Smooth muscle cell (in vitro differentiated cells): ENCODE measurements at regions not wholly inside any gene's neighbourhood (a gene's known extent, or its start where the extent isn't known, plus 50 kb on each side); places are given as distances from the start of the nearest gene placed in this dataset.
"Not testable (repeated sequence)": the region's sequence is repeated elsewhere in the genome, so short reads cannot be mapped to it uniquely, and the experiment has no call there.

ENCODE experiments used
- DNase-seq: peaks from one replicate; lab custom pipeline; 2025; ENCODE audit not compliant: unreplicated experiment; lab: John Stamatoyannopoulos, UW
- H2AFZ ChIP-seq: fragments of 200-600 bp; sonication (generic); 2 replicates; pipeline ENCODE4 v1.6.0; 2016; ENCODE audit warnings: antibody characterized with exemption, low read depth, mild to moderate bottlenecking
- H3F3A ChIP-seq: fragments of 200-600 bp; sonication (generic); 2 replicates; pipeline ENCODE4 v1.6.0; 2017; ENCODE audit warnings: antibody characterized with exemption, low read depth
- H3K27ac ChIP-seq: fragments of 200-600 bp; sonication (generic); 2 replicates; pipeline ENCODE4 v1.5.1; 2016; ENCODE audit warnings: low read depth, mild to moderate bottlenecking
- H3K27me3 ChIP-seq: fragments of 200-600 bp; sonication (generic); 2 replicates; pipeline ENCODE4 v1.6.1; 2016; ENCODE audit warnings: low read depth, mild to moderate bottlenecking
- H3K36me3 ChIP-seq: fragments of 200-600 bp; sonication (generic); 2 replicates; pipeline ENCODE4 v1.5.1; 2016; ENCODE audit warnings: low read depth
- H3K4me1 ChIP-seq: fragments of 200-600 bp; sonication (generic); 2 replicates; pipeline ENCODE4 v1.5.1; 2016; ENCODE audit warnings: low read depth
- H3K4me2 ChIP-seq: fragments of 200-600 bp; sonication (generic); 2 replicates; pipeline ENCODE4 v1.6.0; 2016; ENCODE audit warnings: mild to moderate bottlenecking
- H3K4me3 ChIP-seq: fragments of 200-600 bp; sonication (generic); 2 replicates; pipeline ENCODE4 v1.5.1; 2016; ENCODE audit warnings: mild to moderate bottlenecking
- H3K79me2 ChIP-seq: fragments of 200-600 bp; sonication (generic); 2 replicates; pipeline ENCODE4 v1.6.0; 2016; ENCODE audit warnings: low read depth, mild to moderate bottlenecking
- H3K9ac ChIP-seq: fragments of 200-600 bp; sonication (generic); 2 replicates; pipeline ENCODE4 v1.6.0; 2016; ENCODE audit warnings: low read depth
- H3K9me3 ChIP-seq: fragments of 200-600 bp; sonication (generic); replicated peaks from 2 replicates; pipeline ENCODE4 v1.5.1; 2016; ENCODE audit warnings: low read depth
- H4K20me1 ChIP-seq: fragments of 200-600 bp; sonication (generic); 2 replicates; pipeline ENCODE4 v1.6.0; 2016; ENCODE audit warnings: low read depth
- CTCF ChIP-seq: fragments of 200-600 bp; sonication (generic); IDR thresholded peaks from 2 replicates; pipeline ENCODE4 v1.5.1; 2017; ENCODE audit warnings: borderline replicate concordance, mild to moderate bottlenecking, antibody characterized with exemption; ENCODE audit not compliant: insufficient read depth, poor library complexity, severe bottlenecking
- WGBS: methylation state at CpG from one replicate; pipeline ENCODE4 v1.1.7; 2016; ENCODE audit warnings: low lambda C conversion rate; 5-methylcytosine and 5-hydroxymethylcytosine counted together

GRCh38 chr5:123937230-123937629 lies 425.3 kb downstream of the CSNK1G3 start:
- Histone ChIP-seq H4K20me1 (no peaks in the 10 kb centered on the region), H3K4me3 (no peak overlapping the region), H3K4me2 (no peak overlapping the region), H3K9ac (no peak overlapping the region), H3K4me1 (no peaks in the 10 kb centered on the region), H3K9me3 (peaks cover 9% of the 10 kb centered on the region), H3K27ac (no peak overlapping the region), H3K36me3 (no peaks in the 10 kb centered on the region), H2AFZ (no peak overlapping the region), H3F3A (no peaks in the 10 kb centered on the region), H3K79me2 (no peaks in the 10 kb centered on the region), H3K27me3 (no peaks in the 10 kb centered on the region)
- peak; percentile 33 for TF ChIP-seq CTCF
- no peak for DNase-seq
- WGBS, result 70% methylated on average over 6 of the region's 6 CpGs

GRCh38 chr5:123936548-123936947 lies 424.6 kb downstream of the CSNK1G3 start:
- Histone ChIP-seq H2AFZ (no peak overlapping the region), H4K20me1 (no peaks in the 10 kb centered on the region), H3K4me2 (no peak overlapping the region), H3K9me3 (peaks cover 9% of the 10 kb centered on the region), H3F3A (no peaks in the 10 kb centered on the region), H3K27me3 (no peaks in the 10 kb centered on the region), H3K9ac (no peak overlapping the region), H3K4me3 (no peak overlapping the region), H3K27ac (no peak overlapping the region), H3K79me2 (no peaks in the 10 kb centered on the region), H3K4me1 (no peaks in the 10 kb centered on the region), H3K36me3 (no peaks in the 10 kb centered on the region)
- no peak for TF ChIP-seq CTCF
- 88% methylated on average over 4 of the region's 4 CpGs for WGBS
- DNase-seq, result no peak

DNA sequence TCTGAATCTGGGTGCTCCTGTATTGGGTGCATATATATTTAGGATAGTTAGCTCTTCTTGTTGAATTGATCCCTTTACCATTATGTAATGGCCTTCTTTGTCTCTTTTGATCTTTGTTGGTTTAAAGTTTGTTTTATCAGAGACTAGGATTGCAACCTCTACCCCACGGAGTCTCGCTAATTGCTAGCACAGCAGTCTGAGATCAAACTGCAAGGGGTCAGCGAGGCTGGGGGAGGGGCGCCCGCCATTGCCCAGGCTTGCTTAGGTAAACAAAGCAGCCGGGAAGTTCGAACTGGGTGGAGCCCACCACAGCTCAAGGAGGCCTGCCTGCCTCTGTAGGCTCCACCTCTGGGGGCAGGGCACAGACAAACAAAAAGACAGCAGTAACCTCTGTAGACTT lies 421.8 kb downstream of the CSNK1G3 start:
- not testable (repeated sequence) for DNase-seq
- WGBS, result 84% methylated on average over 7 of the region's 7 CpGs

DNA sequence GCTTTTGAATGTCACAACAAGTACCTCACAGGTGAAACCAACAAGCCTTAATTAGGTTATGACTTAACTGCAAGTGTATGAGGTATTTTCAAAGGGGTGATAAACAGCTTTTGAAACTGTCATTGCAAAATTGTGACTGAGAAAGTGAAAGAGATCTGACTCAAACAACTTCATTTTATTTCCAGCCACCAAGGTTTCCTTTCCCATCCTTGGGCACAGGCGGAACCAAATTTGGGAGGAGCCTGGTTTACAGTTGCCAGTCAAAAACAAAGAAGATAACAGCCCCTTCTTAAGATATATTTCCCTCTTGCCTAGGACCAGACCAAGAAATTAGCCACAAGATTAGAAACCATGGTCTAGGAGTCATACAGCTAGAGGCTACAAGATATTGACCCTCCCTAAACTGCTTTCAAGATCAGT lies 417.1 kb downstream of the CSNK1G3 start:
- Histone ChIP-seq H3K4me1 (no peaks in the 10 kb centered on the region), H3K27ac (no peak overlapping the region), H3K79me2 (no peaks in the 10 kb centered on the region), H2AFZ (no peak overlapping the region), H3K27me3 (no peaks in the 10 kb centered on the region), H3F3A (peaks cover 6% of the 10 kb centered on the region), H4K20me1 (no peaks in the 10 kb centered on the region), H3K9ac (no peak overlapping the region), H3K4me3 (no peak overlapping the region), H3K36me3 (no peaks in the 10 kb centered on the region), H3K9me3 (no peaks in the 10 kb centered on the region), H3K4me2 (no peak overlapping the region)
- 88% methylated on average over 1 of the region's 1 CpG for WGBS
- TF ChIP-seq CTCF, result no peak
- DNase-seq, result no peak

More for the DNA sequence above, 421.8 kb downstream of the CSNK1G3 start:
- H3F3A ChIP-seq, H3K4me1 ChIP-seq, H3K79me2 ChIP-seq, H3K9me3 ChIP-seq, H2AFZ ChIP-seq, H3K4me3 ChIP-seq, H4K20me1 ChIP-seq, H3K36me3 ChIP-seq, H3K27me3 ChIP-seq, H3K9ac ChIP-seq, H3K27ac ChIP-seq, H3K4me2 ChIP-seq: not testable (repeated sequence)
